Tibial nerve (tissue), 3 donors: ENCODE measurements at regions not wholly inside any gene's neighbourhood (a gene's known extent, or its start where the extent isn't known, plus 50 kb on each side); places are given as distances from the start of the nearest gene placed in this dataset.

Source experiments
- POLR2A ChIP-seq, 2 donors: fragments of 450-650 bp; IDR thresholded peaks; one replicate each; pipeline ENCODE4 v1.6.1; 2017; ENCODE audit warnings: antibody characterized with exemption in 2 of 2, mild to moderate bottlenecking in 2 of 2, moderate library complexity in 2 of 2
- TF ChIP-seq, protein P1 (sequence below), 5 experiments: fragments of 200-600 bp in 3 of 5; fragments of 450-650 bp in 2 of 5; sonication (generic) in 3 of 5; IDR thresholded peaks; one replicate each; pipeline ENCODE4 v1.5.1; 2016 to 2019; ENCODE audit warnings: antibody characterized with exemption in 5 of 5, mild to moderate bottlenecking in 3 of 5, moderate library complexity in 2 of 5

DNA sequence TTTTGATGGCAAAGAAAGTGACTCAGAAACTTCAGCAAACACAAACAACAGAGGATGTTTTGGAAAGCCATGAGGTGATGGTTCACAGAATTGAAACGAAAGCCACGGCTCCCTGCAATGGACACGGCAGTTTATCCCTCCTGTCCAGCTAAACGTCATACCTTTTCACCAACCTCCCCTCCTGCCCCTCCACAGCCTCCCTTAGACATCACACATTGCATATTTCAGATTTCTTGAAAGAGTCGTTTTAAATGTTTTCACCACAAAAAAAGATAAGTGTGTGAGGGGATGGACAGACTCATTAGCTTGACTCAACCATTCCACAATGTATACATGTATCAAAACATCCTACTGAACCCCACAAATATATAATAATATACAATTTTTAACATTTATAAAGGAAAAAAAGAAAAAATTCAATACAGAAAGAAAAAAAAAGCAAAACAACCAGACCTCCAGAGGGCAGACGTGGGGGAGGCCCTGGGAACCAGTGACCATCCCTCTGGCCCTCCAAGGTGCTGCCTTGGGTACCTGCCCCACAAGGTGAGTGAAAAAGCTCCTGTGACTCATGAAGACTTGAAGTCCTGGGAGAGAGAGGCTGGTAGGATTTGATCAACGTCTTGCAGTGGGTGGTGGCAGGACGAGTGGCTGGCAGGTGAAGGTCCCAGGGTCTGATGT lies 117.2 kb upstream of the THBS2 start:
- TF ChIP-seq, protein P1, sequence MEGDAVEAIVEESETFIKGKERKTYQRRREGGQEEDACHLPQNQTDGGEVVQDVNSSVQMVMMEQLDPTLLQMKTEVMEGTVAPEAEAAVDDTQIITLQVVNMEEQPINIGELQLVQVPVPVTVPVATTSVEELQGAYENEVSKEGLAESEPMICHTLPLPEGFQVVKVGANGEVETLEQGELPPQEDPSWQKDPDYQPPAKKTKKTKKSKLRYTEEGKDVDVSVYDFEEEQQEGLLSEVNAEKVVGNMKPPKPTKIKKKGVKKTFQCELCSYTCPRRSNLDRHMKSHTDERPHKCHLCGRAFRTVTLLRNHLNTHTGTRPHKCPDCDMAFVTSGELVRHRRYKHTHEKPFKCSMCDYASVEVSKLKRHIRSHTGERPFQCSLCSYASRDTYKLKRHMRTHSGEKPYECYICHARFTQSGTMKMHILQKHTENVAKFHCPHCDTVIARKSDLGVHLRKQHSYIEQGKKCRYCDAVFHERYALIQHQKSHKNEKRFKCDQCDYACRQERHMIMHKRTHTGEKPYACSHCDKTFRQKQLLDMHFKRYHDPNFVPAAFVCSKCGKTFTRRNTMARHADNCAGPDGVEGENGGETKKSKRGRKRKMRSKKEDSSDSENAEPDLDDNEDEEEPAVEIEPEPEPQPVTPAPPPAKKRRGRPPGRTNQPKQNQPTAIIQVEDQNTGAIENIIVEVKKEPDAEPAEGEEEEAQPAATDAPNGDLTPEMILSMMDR (IDR thresholded peaks at IDR 0.05) = no peak
- no peak for TF ChIP-seq POLR2A (IDR thresholded peaks at IDR 0.05)
